ENCODE measurements at regions not wholly inside any gene's neighbourhood (a gene's known extent, or its start where the extent isn't known, plus 50 kb on each side); places are given as distances from the start of the nearest gene placed in this dataset.

- Histone ChIP-seq H3K36me3 (no peaks in the 10 kb centered on the region), H3K4me1 (ENCODE audit: insufficient read depth) (no peaks in the 10 kb centered on the region), H3K27ac (no peak overlapping the region), H3K4me3 (no peak overlapping the region), H3K27me3 (no peaks in the 10 kb centered on the region), H3K9me3 (no peaks in the 10 kb centered on the region)
- TF ChIP-seq POLR2A (IDR thresholded peaks at IDR 0.05) (no peak), CTCF (IDR thresholded peaks at IDR 0.05) (no peak), EP300 (IDR thresholded peaks at IDR 0.05) (no peak)
- DNase-seq = no peak
- intact Hi-C loops (cut with DNase I) = no loop called here
These were observed 547.5 kb downstream of the MMUT start for GRCh38 chr6:48915591-48915990.

- WGBS, 3 donors = 78 to 89% (median 84%) methylated on average over 2 of the region's 2 CpGs
- H3K9me3 ChIP-seq = no peaks in the 10 kb centered on the region
- TF ChIP-seq POLR2A (IDR thresholded peaks at IDR 0.05) (no peak), EP300 (IDR thresholded peaks at IDR 0.05) (no peak), CTCF (IDR thresholded peaks at IDR 0.05) (no peak)
- H3K4me3 ChIP-seq = no peak overlapping the region
- H3K27me3 ChIP-seq = no peaks in the 10 kb centered on the region
- intact Hi-C loops (cut with DNase I) = no loop called here
- H3K4me1 ChIP-seq (ENCODE audit: insufficient read depth) = no peaks in the 10 kb centered on the region
- no peaks in the 10 kb centered on the region for H3K36me3 ChIP-seq
- no peak for DNase-seq
- H3K27ac ChIP-seq = no peak overlapping the region
These were observed 550.5 kb downstream of the MMUT start for GRCh38 chr6:48912503-48912902.

- TF ChIP-seq POLR2A (IDR thresholded peaks at IDR 0.05) (no peak), EP300 (IDR thresholded peaks at IDR 0.05) (no peak), CTCF (IDR thresholded peaks at IDR 0.05) (no peak)
- intact Hi-C loops (cut with DNase I) = no loop called here
These were observed 558.2 kb downstream of the MMUT start for GRCh38 chr6:48904809-48905208.

GRCh38 chr6:48894469-48894868, 568.6 kb downstream of the MMUT start:
- intact Hi-C loops (cut with DNase I) = no loop called here
- H3K36me3 ChIP-seq = no peaks in the 10 kb centered on the region
- no peak for DNase-seq
- no peaks in the 10 kb centered on the region for H3K27me3 ChIP-seq
- no peaks in the 10 kb centered on the region for H3K9me3 ChIP-seq
- no peak overlapping the region for H3K4me3 ChIP-seq
- TF ChIP-seq CTCF (IDR thresholded peaks at IDR 0.05) = no peak
- no peak for TF ChIP-seq POLR2A (IDR thresholded peaks at IDR 0.05)
- TF ChIP-seq EP300 (IDR thresholded peaks at IDR 0.05) = no peak
- H3K27ac ChIP-seq = no peak overlapping the region
- 73 to 83% (median 80%) methylated on average over 3 of the region's 3 CpGs for WGBS, 3 donors
- H3K4me1 ChIP-seq (ENCODE audit: insufficient read depth) = no peaks in the 10 kb centered on the region

More at GRCh38 chr6:48904809-48905208, 558.2 kb downstream of the MMUT start:
- no peaks in the 10 kb centered on the region for H3K9me3 ChIP-seq
- H3K4me1 ChIP-seq (ENCODE audit: insufficient read depth) = no peaks in the 10 kb centered on the region
- no peak overlapping the region for H3K27ac ChIP-seq
- H3K27me3 ChIP-seq = no peaks in the 10 kb centered on the region
- no peaks in the 10 kb centered on the region for H3K36me3 ChIP-seq
- no peak overlapping the region for H3K4me3 ChIP-seq
- DNase-seq = no peak

- no peak for DNase-seq
- Histone ChIP-seq H3K9me3 (no peaks in the 10 kb centered on the region), H3K27me3 (no peaks in the 10 kb centered on the region), H3K36me3 (no peaks in the 10 kb centered on the region), H3K4me1 (ENCODE audit: insufficient read depth) (no peaks in the 10 kb centered on the region), H3K27ac (no peak overlapping the region), H3K4me3 (no peak overlapping the region)
- intact Hi-C loops (cut with DNase I) = no loop called here
- 85 to 88% (median 87%) methylated on average over 1 of the region's 1 CpG for WGBS, 3 donors
- TF ChIP-seq POLR2A (IDR thresholded peaks at IDR 0.05) (no peak), EP300 (IDR thresholded peaks at IDR 0.05) (no peak), CTCF (IDR thresholded peaks at IDR 0.05) (no peak)
These were observed 570.0 kb downstream of the MMUT start for GRCh38 chr6:48893048-48893447.
